ENCODE measurements at regions not wholly inside any gene's neighbourhood (a gene's known extent, or its start where the extent isn't known, plus 50 kb on each side); places are given as distances from the start of the nearest gene placed in this dataset.

- no peak for TF ChIP-seq ELF1 (IDR thresholded peaks at IDR 0.05; ENCODE audit: borderline replicate concordance, low read depth)
- no peak for TF ChIP-seq CTCF (IDR thresholded peaks at IDR 0.05 in 2 of 3, conservative IDR thresholded peaks at IDR 0.05 in 1 of 3; ENCODE audit: borderline replicate concordance in 1 of 3, insufficient read depth in 1 of 3, low read depth in 2 of 3, low read length in 2 of 3)
Observed at GRCh38 chr18:1090758-1091157, 186.1 kb downstream of the ADCYAP1 start.
